ENCODE measurements at regions not wholly inside any gene's neighbourhood (a gene's known extent, or its start where the extent isn't known, plus 50 kb on each side); places are given as distances from the start of the nearest gene placed in this dataset.

GRCh38 chr9:74317235-74317634 lies 179.9 kb upstream of the RORB start:
- TF ChIP-seq POLR2A (IDR thresholded peaks at IDR 0.05), result no peak
- TF ChIP-seq, protein P1, sequence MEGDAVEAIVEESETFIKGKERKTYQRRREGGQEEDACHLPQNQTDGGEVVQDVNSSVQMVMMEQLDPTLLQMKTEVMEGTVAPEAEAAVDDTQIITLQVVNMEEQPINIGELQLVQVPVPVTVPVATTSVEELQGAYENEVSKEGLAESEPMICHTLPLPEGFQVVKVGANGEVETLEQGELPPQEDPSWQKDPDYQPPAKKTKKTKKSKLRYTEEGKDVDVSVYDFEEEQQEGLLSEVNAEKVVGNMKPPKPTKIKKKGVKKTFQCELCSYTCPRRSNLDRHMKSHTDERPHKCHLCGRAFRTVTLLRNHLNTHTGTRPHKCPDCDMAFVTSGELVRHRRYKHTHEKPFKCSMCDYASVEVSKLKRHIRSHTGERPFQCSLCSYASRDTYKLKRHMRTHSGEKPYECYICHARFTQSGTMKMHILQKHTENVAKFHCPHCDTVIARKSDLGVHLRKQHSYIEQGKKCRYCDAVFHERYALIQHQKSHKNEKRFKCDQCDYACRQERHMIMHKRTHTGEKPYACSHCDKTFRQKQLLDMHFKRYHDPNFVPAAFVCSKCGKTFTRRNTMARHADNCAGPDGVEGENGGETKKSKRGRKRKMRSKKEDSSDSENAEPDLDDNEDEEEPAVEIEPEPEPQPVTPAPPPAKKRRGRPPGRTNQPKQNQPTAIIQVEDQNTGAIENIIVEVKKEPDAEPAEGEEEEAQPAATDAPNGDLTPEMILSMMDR (IDR thresholded peaks at IDR 0.05 in 4 of 5, conservative IDR thresholded peaks at IDR 0.05 in 1 of 5), result no peak

All from gastrocnemius medialis (tissue), 4 donors.